GM19023 (cell line): ENCODE measurements at regions not wholly inside any gene's neighbourhood (a gene's known extent, or its start where the extent isn't known, plus 50 kb on each side); places are given as distances from the start of the nearest gene placed in this dataset.

Experiments
- ATAC-seq: cut with Tn5 transposase; IDR thresholded peaks from one replicate; pipeline ENCODE4 v1.9.1; 2021; ENCODE audit warnings: mild to moderate bottlenecking, moderate library complexity; ENCODE audit not compliant: unreplicated experiment

- ATAC-seq, result no peak
These were observed 99.8 kb upstream of the WSCD2 start for GRCh38 chr12:108029051-108029835.

GRCh38 chr12:108033090-108033489, 96.0 kb upstream of the WSCD2 start:
- ATAC-seq, result no peak

GRCh38 chr12:108035372-108035771, 93.7 kb upstream of the WSCD2 start:
- ATAC-seq, result no peak

- no peak for ATAC-seq
These were observed 91.1 kb upstream of the WSCD2 start for GRCh38 chr12:108037960-108038359.

GRCh38 chr12:108039794-108040193, 89.3 kb upstream of the WSCD2 start:
- no peak for ATAC-seq

- ATAC-seq, result no peak
These were observed 88.1 kb upstream of the WSCD2 start for GRCh38 chr12:108040947-108041346.

GRCh38 chr12:108043286-108043685, 85.8 kb upstream of the WSCD2 start:
- ATAC-seq, result no peak

- ATAC-seq, result no peak
These were observed 85.1 kb upstream of the WSCD2 start for GRCh38 chr12:108043750-108044533.

- no peak for ATAC-seq
These were observed 83.0 kb upstream of the WSCD2 start for GRCh38 chr12:108046135-108046534.

GRCh38 chr12:108046650-108047049, 82.4 kb upstream of the WSCD2 start:
- no peak for ATAC-seq

- no peak for ATAC-seq
These were observed 82.0 kb upstream of the WSCD2 start for GRCh38 chr12:108047071-108047550.

GRCh38 chr12:108048686-108049085, 80.4 kb upstream of the WSCD2 start:
- ATAC-seq, result no peak

- no peak for ATAC-seq
These were observed 78.4 kb upstream of the WSCD2 start for GRCh38 chr12:108050696-108051095.

- ATAC-seq, result no peak
These were observed 76.8 kb upstream of the WSCD2 start for GRCh38 chr12:108052260-108052659.

- no peak for ATAC-seq
These were observed 75.6 kb upstream of the WSCD2 start for GRCh38 chr12:108053512-108053911.

- ATAC-seq, result no peak
These were observed 74.6 kb upstream of the WSCD2 start for GRCh38 chr12:108054496-108054895.

GRCh38 chr12:108055141-108055540, 73.9 kb upstream of the WSCD2 start:
- ATAC-seq, result no peak

GRCh38 chr12:108060067-108060466, 69.0 kb upstream of the WSCD2 start:
- ATAC-seq, result no peak

GRCh38 chr12:108060903-108061302, 68.2 kb upstream of the WSCD2 start:
- ATAC-seq, result no peak

- no peak for ATAC-seq
These were observed 65.9 kb upstream of the WSCD2 start for GRCh38 chr12:108063192-108063591.

- ATAC-seq, result no peak
These were observed 64.0 kb upstream of the WSCD2 start for GRCh38 chr12:108065069-108065468.
